ENCODE measurements at regions not wholly inside any gene's neighbourhood (a gene's known extent, or its start where the extent isn't known, plus 50 kb on each side); places are given as distances from the start of the nearest gene placed in this dataset.

DNA sequence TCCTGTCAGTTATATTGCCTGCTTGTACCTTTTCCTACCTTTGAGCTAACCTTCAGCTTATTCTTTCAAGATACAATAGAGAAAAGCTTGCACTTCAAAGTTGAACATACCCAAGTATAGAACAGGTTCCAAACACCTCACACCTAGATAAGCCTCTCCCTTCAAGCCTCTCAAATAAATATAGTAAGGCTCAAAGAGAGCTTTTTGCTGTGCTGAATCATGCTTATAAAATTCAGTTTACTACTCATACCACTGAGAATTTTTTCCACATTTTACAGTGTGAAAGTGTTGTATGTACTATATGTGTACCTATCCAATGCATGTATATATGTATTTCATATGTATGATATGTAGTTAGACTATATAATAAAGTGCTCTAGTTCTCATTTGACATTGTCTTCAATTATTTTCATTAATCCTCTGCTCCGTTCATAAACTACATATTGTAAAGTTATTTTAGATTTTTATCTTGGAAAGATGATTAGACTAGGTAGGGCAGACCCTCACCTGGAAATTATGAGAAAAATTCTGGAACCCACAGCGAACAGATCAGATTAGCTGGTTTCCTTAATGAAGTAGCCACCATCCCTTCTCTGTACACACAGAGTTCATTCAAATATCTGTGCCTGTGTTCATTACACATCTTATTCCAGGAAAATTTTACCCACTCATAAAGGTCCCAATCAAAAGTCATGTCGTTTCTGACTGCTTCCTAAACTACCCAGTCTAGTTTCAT, 149.2 kb upstream of the RGMB start:
- ATAC-seq (ENCODE audit: insufficient number of reproducible peaks, low FRiP score, low read depth), result no peak
- Histone ChIP-seq H3K36me3 (no peaks in the 10 kb centered on the region), H3K4me1 (ENCODE audit: control insufficient read depth in 1 of 2, low read depth in 2 of 2) (no peaks in the 10 kb centered on the region), H3K27me3 (replicated peaks; ENCODE audit: insufficient read depth) (no peaks in the 10 kb centered on the region), H3K27ac (no peak overlapping the region), H3K9me3 (no peaks in the 10 kb centered on the region), H3K4me3 (no peak overlapping the region)
- DNase-seq (ENCODE audit: low spot score), result no peak
- TF ChIP-seq, protein P1, sequence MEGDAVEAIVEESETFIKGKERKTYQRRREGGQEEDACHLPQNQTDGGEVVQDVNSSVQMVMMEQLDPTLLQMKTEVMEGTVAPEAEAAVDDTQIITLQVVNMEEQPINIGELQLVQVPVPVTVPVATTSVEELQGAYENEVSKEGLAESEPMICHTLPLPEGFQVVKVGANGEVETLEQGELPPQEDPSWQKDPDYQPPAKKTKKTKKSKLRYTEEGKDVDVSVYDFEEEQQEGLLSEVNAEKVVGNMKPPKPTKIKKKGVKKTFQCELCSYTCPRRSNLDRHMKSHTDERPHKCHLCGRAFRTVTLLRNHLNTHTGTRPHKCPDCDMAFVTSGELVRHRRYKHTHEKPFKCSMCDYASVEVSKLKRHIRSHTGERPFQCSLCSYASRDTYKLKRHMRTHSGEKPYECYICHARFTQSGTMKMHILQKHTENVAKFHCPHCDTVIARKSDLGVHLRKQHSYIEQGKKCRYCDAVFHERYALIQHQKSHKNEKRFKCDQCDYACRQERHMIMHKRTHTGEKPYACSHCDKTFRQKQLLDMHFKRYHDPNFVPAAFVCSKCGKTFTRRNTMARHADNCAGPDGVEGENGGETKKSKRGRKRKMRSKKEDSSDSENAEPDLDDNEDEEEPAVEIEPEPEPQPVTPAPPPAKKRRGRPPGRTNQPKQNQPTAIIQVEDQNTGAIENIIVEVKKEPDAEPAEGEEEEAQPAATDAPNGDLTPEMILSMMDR (IDR thresholded peaks at IDR 0.05), result no peak

DNA sequence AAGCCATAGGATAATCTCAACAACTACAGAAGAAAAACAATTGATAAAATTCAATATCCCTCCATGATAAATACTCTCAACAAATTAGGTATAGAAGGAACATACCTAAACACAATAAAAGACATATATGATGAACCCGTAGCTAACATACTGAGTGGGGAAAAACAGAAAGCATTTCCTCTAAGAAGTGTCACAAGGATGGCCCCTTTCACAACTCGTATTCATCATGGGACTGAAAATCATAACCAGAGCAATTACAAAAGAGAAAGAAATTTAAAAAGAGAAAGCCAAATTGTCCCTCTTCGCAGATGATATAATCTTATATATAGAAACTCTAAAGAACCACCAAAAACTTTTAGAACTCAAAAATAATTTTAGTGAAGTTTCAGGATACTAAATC, 146.3 kb upstream of the RGMB start:
- no peak for DNase-seq (ENCODE audit: low spot score)
- Histone ChIP-seq H3K4me3 (no peak overlapping the region), H3K4me1 (ENCODE audit: control insufficient read depth in 1 of 2, low read depth in 2 of 2) (no peaks in the 10 kb centered on the region), H3K36me3 (no peaks in the 10 kb centered on the region), H3K27me3 (replicated peaks; ENCODE audit: insufficient read depth) (no peaks in the 10 kb centered on the region), H3K9me3 (no peaks in the 10 kb centered on the region), H3K27ac (no peak overlapping the region)
- ATAC-seq (ENCODE audit: insufficient number of reproducible peaks, low FRiP score, low read depth), result no peak
- TF ChIP-seq, protein P1 (IDR thresholded peaks at IDR 0.05), result no peak

DNA sequence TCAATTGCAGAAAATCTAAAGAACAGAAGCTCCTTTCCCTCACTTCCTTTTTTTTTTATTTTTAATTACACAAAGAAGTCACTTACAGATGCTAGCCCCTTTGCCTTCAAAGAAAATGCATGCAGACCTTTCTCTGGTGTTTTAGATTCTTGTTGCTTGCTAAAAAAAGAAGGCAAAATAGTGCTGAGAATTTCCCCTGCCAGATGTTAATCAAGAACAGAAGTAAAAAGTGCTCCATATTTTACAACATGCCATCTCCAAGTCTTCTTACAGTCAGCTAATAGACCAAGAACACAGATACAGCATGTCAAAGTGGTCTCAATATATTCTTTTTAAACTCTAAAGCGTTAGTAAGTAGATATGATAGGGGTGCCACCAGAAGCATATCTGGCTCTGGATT, 142.8 kb upstream of the RGMB start:
- Histone ChIP-seq H3K27ac (no peak overlapping the region), H3K36me3 (no peaks in the 10 kb centered on the region), H3K27me3 (replicated peaks; ENCODE audit: insufficient read depth) (no peaks in the 10 kb centered on the region), H3K9me3 (no peaks in the 10 kb centered on the region), H3K4me3 (no peak overlapping the region), H3K4me1 (ENCODE audit: control insufficient read depth in 1 of 2, low read depth in 2 of 2) (no peaks in the 10 kb centered on the region)
- TF ChIP-seq, protein P1 (IDR thresholded peaks at IDR 0.05), result no peak
- ATAC-seq (ENCODE audit: insufficient number of reproducible peaks, low FRiP score, low read depth), result no peak
- DNase-seq (ENCODE audit: low spot score), result no peak

DNA sequence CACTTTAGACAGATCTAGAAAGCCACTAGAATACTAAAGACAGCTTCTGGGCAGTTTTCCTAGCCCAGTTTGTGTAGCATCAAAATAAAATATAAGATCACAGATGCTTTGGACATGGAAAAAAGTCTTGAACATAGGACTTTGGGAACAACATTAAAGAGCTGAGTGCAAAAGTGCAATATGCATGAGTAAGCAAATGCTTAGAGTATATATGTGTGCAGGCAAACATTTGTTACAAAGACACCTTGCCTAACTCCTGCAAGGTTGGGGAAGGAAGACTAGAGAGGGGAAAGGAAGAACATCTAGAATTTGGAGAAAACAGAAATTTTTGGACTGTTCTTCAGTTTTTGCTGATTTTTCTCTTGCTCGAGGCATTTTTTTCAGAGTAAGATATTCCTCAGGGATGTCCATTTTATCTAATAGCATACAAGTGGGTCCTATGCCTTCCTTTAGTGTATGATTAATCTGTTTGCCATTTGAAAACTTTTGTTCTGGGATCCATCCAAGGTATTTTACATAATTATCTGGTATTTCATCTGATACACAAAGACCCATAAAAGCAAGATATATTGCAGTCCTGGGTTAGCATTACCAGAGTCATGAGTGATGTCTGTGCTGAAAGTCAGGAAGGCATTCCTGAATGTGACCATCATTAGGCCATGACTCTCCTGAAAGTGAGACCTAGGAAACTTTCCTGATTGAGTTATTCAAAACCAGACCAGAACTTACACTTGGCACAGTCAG, 142.0 kb upstream of the RGMB start:
- Histone ChIP-seq H3K36me3 (no peaks in the 10 kb centered on the region), H3K4me1 (ENCODE audit: control insufficient read depth in 1 of 2, low read depth in 2 of 2) (no peaks in the 10 kb centered on the region), H3K27me3 (replicated peaks; ENCODE audit: insufficient read depth) (no peaks in the 10 kb centered on the region), H3K27ac (no peak overlapping the region), H3K4me3 (no peak overlapping the region), H3K9me3 (no peaks in the 10 kb centered on the region)
- TF ChIP-seq, protein P1 (IDR thresholded peaks at IDR 0.05), result no peak
- DNase-seq (ENCODE audit: low spot score) (no peak), ATAC-seq (ENCODE audit: insufficient number of reproducible peaks, low FRiP score, low read depth) (no peak)

DNA sequence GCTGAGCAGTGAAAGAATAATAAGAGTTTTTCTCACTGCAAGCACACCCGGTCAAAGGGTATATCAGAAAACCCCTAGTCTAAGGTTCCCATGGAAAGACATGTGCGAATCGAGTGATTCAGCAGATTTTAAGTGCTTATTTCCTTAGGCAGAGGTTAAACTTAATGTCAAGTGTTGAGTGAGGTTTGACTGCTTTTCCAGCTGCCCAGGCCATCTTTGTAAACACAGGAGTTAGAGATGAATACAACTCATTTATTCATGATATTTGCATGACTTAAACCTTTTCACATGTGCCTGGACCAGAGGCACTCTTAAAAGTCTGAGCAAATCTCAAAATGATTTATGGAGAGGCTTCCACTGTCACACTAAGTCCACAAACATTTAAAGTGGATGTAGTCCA, 137.8 kb upstream of the RGMB start:
- H3K36me3 ChIP-seq, result no peaks in the 10 kb centered on the region

More for the DNA sequence above, 137.8 kb upstream of the RGMB start:
- Histone ChIP-seq H3K4me3 (no peak overlapping the region), H3K4me1 (ENCODE audit: control insufficient read depth in 1 of 2, low read depth in 2 of 2) (no peaks in the 10 kb centered on the region), H3K9me3 (no peaks in the 10 kb centered on the region), H3K27ac (no peak overlapping the region), H3K27me3 (replicated peaks; ENCODE audit: insufficient read depth) (no peaks in the 10 kb centered on the region)
- DNase-seq (ENCODE audit: low spot score), result no peak
- no peak for ATAC-seq (ENCODE audit: insufficient number of reproducible peaks, low FRiP score, low read depth)
- TF ChIP-seq, protein P1 (IDR thresholded peaks at IDR 0.05), result no peak

All from thoracic aorta (tissue), 2 donors.